Central memory CD8-positive, alpha-beta T cell (primary cell): ENCODE measurements at regions not wholly inside any gene's neighbourhood (a gene's known extent, or its start where the extent isn't known, plus 50 kb on each side); places are given as distances from the start of the nearest gene placed in this dataset.

Experiments used
- ATAC-seq: fragments of 150-1000 bp; cut with Tn5 transposase; replicated peaks from 2 replicates; pipeline ENCODE4 v1.10.0; 2022; ENCODE audit warnings: mild to moderate bottlenecking, moderate FRiP score, moderate number of reproducible peaks; ENCODE audit not compliant: poor library complexity, severe bottlenecking; ENCODE audit errors: extremely low read depth
- DNase-seq, 2 donors: peaks; one replicate each; pipeline ENCODE4 v3.0.0; 2021; ENCODE audit warnings: low spot score in 2 of 2
- H3K27ac Mint-ChIP-seq: one replicate; pipeline ENCODE4 v1.8.0; 2022; ENCODE audit warnings: low read depth, mild to moderate bottlenecking, moderate library complexity, mixed read lengths
- H3K27me3 Mint-ChIP-seq: one replicate; pipeline ENCODE4 v1.8.0; 2022; ENCODE audit warnings: mixed read lengths
- H3K36me3 Mint-ChIP-seq: one replicate; pipeline ENCODE4 v1.8.0; 2022; ENCODE audit warnings: mild to moderate bottlenecking, moderate library complexity, mixed read lengths; ENCODE audit not compliant: insufficient read depth
- H3K4me1 Mint-ChIP-seq: one replicate; pipeline ENCODE4 v1.8.0; 2022; ENCODE audit warnings: mixed read lengths
- H3K4me3 Mint-ChIP-seq: one replicate; pipeline ENCODE4 v1.8.0; 2022; ENCODE audit warnings: mild to moderate bottlenecking, moderate library complexity, mixed read lengths
- H3K9me3 Mint-ChIP-seq: one replicate; pipeline ENCODE4 v1.8.0; 2022; ENCODE audit warnings: mixed read lengths

GRCh38 chr7:142376356-142376997 lies 118.6 kb upstream of the PRSS58 start:
- Mint-ChIP-seq H3K36me3 (no peaks in the 10 kb centered on the region), H3K4me1 (peaks cover under 1% of the 10 kb centered on the region), H3K4me3 (no peak overlapping the region), H3K27ac (no peak overlapping the region), H3K9me3 (no peaks in the 10 kb centered on the region), H3K27me3 (peaks cover 19% of the 10 kb centered on the region)
- ATAC-seq (no peak), DNase-seq (no peak)

- Mint-ChIP-seq H3K27me3 (peaks cover 26% of the 10 kb centered on the region), H3K36me3 (no peaks in the 10 kb centered on the region), H3K9me3 (no peaks in the 10 kb centered on the region), H3K4me1 (no peaks in the 10 kb centered on the region), H3K4me3 (no peak overlapping the region), H3K27ac (no peak overlapping the region)
- ATAC-seq = no peak
- DNase-seq = no peak
Observed at GRCh38 chr7:142375710-142376313, 118.0 kb upstream of the PRSS58 start.

GRCh38 chr7:142372727-142373126 lies 114.9 kb upstream of the PRSS58 start:
- DNase-seq (no peak), ATAC-seq (no peak)
- Mint-ChIP-seq H3K36me3 (no peaks in the 10 kb centered on the region), H3K9me3 (peaks cover 8% of the 10 kb centered on the region), H3K4me1 (no peaks in the 10 kb centered on the region), H3K4me3 (no peak overlapping the region), H3K27me3 (peaks cover 33% of the 10 kb centered on the region), H3K27ac (no peak overlapping the region)

GRCh38 chr7:142371586-142372377 lies 113.9 kb upstream of the PRSS58 start:
- H3K27ac Mint-ChIP-seq = no peak overlapping the region
- no peaks in the 10 kb centered on the region for H3K36me3 Mint-ChIP-seq
- DNase-seq (no peak), ATAC-seq (no peak)
- H3K4me1 Mint-ChIP-seq = no peaks in the 10 kb centered on the region
- no peak overlapping the region for H3K4me3 Mint-ChIP-seq
- H3K27me3 Mint-ChIP-seq = peaks cover 33% of the 10 kb centered on the region
- H3K9me3 Mint-ChIP-seq = peaks cover 8% of the 10 kb centered on the region

- H3K9me3 Mint-ChIP-seq = peaks cover 8% of the 10 kb centered on the region
- H3K27ac Mint-ChIP-seq = no peak overlapping the region
- DNase-seq (no peak), ATAC-seq (no peak)
- no peak overlapping the region for H3K4me3 Mint-ChIP-seq
- no peaks in the 10 kb centered on the region for H3K36me3 Mint-ChIP-seq
- H3K4me1 Mint-ChIP-seq = peaks cover 10% of the 10 kb centered on the region
- peaks cover 34% of the 10 kb centered on the region for H3K27me3 Mint-ChIP-seq
Observed at GRCh38 chr7:142365410-142365842, 107.6 kb upstream of the PRSS58 start.

GRCh38 chr7:142364551-142364950 lies 106.7 kb upstream of the PRSS58 start:
- DNase-seq (no peak), ATAC-seq (no peak)
- H3K36me3 Mint-ChIP-seq = no peaks in the 10 kb centered on the region
- no peak overlapping the region for H3K4me3 Mint-ChIP-seq
- peaks cover 8% of the 10 kb centered on the region for H3K9me3 Mint-ChIP-seq
- H3K27me3 Mint-ChIP-seq = peaks cover 31% of the 10 kb centered on the region
- H3K27ac Mint-ChIP-seq = no peak overlapping the region
- peaks cover 10% of the 10 kb centered on the region for H3K4me1 Mint-ChIP-seq

- no peak overlapping the region for H3K27ac Mint-ChIP-seq
Observed at GRCh38 chr7:142362349-142362748, 104.5 kb upstream of the PRSS58 start.

GRCh38 chr7:142359694-142360279 lies 101.9 kb upstream of the PRSS58 start:
- no peaks in the 10 kb centered on the region for H3K9me3 Mint-ChIP-seq
- H3K4me1 Mint-ChIP-seq = peaks cover 17% of the 10 kb centered on the region
- DNase-seq (no peak), ATAC-seq (no peak)
- no peak overlapping the region for H3K4me3 Mint-ChIP-seq
- no peaks in the 10 kb centered on the region for H3K36me3 Mint-ChIP-seq
- peaks cover 29% of the 10 kb centered on the region for H3K27me3 Mint-ChIP-seq
- H3K27ac Mint-ChIP-seq = no peak overlapping the region

More at GRCh38 chr7:142362349-142362748, 104.5 kb upstream of the PRSS58 start:
- no peaks in the 10 kb centered on the region for H3K9me3 Mint-ChIP-seq
- H3K36me3 Mint-ChIP-seq = no peaks in the 10 kb centered on the region
- ATAC-seq (peak; percentile 46), DNase-seq (no peak)
- peaks cover 17% of the 10 kb centered on the region for H3K4me1 Mint-ChIP-seq
- H3K27me3 Mint-ChIP-seq = peaks cover 31% of the 10 kb centered on the region
- H3K4me3 Mint-ChIP-seq = no peak overlapping the region

GRCh38 chr7:142357953-142358520 lies 100.2 kb upstream of the PRSS58 start:
- peak; percentile 27 for ATAC-seq
- no peak overlapping the region for H3K27ac Mint-ChIP-seq
- DNase-seq = no peak

GRCh38 chr7:142356166-142356565 lies 98.3 kb upstream of the PRSS58 start:
- Mint-ChIP-seq H3K4me3 (no peak overlapping the region), H3K9me3 (no peaks in the 10 kb centered on the region), H3K36me3 (peaks cover 5% of the 10 kb centered on the region), H3K27ac (no peak overlapping the region), H3K4me1 (peaks cover 29% of the 10 kb centered on the region), H3K27me3 (peaks cover 8% of the 10 kb centered on the region)
- ATAC-seq = no peak
- DNase-seq = no peak

More at GRCh38 chr7:142357953-142358520, 100.2 kb upstream of the PRSS58 start:
- no peaks in the 10 kb centered on the region for H3K9me3 Mint-ChIP-seq
- no peaks in the 10 kb centered on the region for H3K36me3 Mint-ChIP-seq
- H3K27me3 Mint-ChIP-seq = peaks cover 13% of the 10 kb centered on the region
- no peak overlapping the region for H3K4me3 Mint-ChIP-seq
- peaks cover 28% of the 10 kb centered on the region for H3K4me1 Mint-ChIP-seq

GRCh38 chr7:142355328-142355727 lies 97.5 kb upstream of the PRSS58 start:
- Mint-ChIP-seq H3K27me3 (peaks cover 16% of the 10 kb centered on the region), H3K36me3 (peaks cover 5% of the 10 kb centered on the region), H3K27ac (no peak overlapping the region), H3K9me3 (no peaks in the 10 kb centered on the region), H3K4me1 (peaks cover 29% of the 10 kb centered on the region), H3K4me3 (no peak overlapping the region)
- ATAC-seq = no peak
- no peak for DNase-seq
